Lung (tissue), 11 donors: ENCODE measurements at regions not wholly inside any gene's neighbourhood (a gene's known extent, or its start where the extent isn't known, plus 50 kb on each side); places are given as distances from the start of the nearest gene placed in this dataset.

Source experiments
- ATAC-seq: fragments of 200-7000 bp; cut with Tn5 transposase; one replicate; pipeline ENCODE4 v1.9.1; 2020; ENCODE audit warnings: moderate number of reproducible peaks; ENCODE audit not compliant: insufficient read depth, low FRiP score
- DNase-seq, 3 donors: peaks; one replicate each; pipeline ENCODE4 v3.0.0-alpha.2; 2013 to 2017
- H3K27ac ChIP-seq, 2 donors: one replicate each; pipeline ENCODE4 v1.5.1; 2013; ENCODE audit warnings: mild to moderate bottlenecking in 2 of 2, moderate library complexity in 2 of 2, control low read depth in 1 of 2, inconsistent platforms in 1 of 2, low read depth in 1 of 2, low read length in 1 of 2
- H3K27me3 ChIP-seq, 3 donors: one replicate each; pipeline ENCODE4 v1.5.1; 2013; ENCODE audit warnings: low read length in 2 of 3; ENCODE audit not compliant: control insufficient read depth in 3 of 3, insufficient read depth in 3 of 3
- H3K36me3 ChIP-seq, 4 donors: one replicate each; pipeline ENCODE4 v1.5.1; 2013; ENCODE audit warnings: low read length in 4 of 4, mild to moderate bottlenecking in 1 of 4, moderate library complexity in 1 of 4; ENCODE audit not compliant: control insufficient read depth in 4 of 4, insufficient read depth in 4 of 4
- H3K4me1 ChIP-seq, 5 donors: one replicate each; pipeline ENCODE4 v1.5.1; 2013; ENCODE audit warnings: low read length in 5 of 5, mild to moderate bottlenecking in 2 of 5, moderate library complexity in 1 of 5; ENCODE audit not compliant: control insufficient read depth in 5 of 5, insufficient read depth in 5 of 5
- H3K4me3 ChIP-seq: one replicate; pipeline ENCODE4 v1.5.1; 2013; ENCODE audit warnings: mild to moderate bottlenecking, control low read depth, moderate library complexity
- H3K9ac ChIP-seq, 2 donors: one replicate each; pipeline ENCODE4 v1.5.1; 2013; ENCODE audit warnings: low read length in 2 of 2, control low read depth in 1 of 2; ENCODE audit not compliant: insufficient read depth in 1 of 2
- H3K9me3 ChIP-seq, 4 donors: one replicate each; pipeline ENCODE4 v1.5.1; 2013; ENCODE audit warnings: low read length in 3 of 4, mild to moderate bottlenecking in 1 of 4, moderate library complexity in 1 of 4; ENCODE audit not compliant: control insufficient read depth in 4 of 4, insufficient read depth in 3 of 4
- WGBS, 2 donors: extraction: QIAGEN DNeasy Blood & Tissue Kit; methylation state at CpG; one replicate each; pipeline ENCODE4 v1.1.7; 2013; 5-methylcytosine and 5-hydroxymethylcytosine counted together
- TF ChIP-seq, protein P1 (sequence below): IDR thresholded peaks from 2 replicates; pipeline ENCODE4 v1.5.1; 2012; ENCODE audit warnings: mild to moderate bottlenecking; ENCODE audit errors: control extremely low read depth, extremely low read depth
- donor health status: control.
- donor health status: control.
- donor health status: Bipolar disorder and iron deficiency.
- donor health status: healthy.
- donor health status: DM: yes; HTN: yes; CAD: no.

- peaks cover 0 to 9% (median 0%) of the 10 kb centered on the region in 5 donors for H3K4me1 ChIP-seq
- no peaks in the 10 kb centered on the region for H3K36me3 ChIP-seq
- no peak overlapping the region for H3K4me3 ChIP-seq
- TF ChIP-seq, protein P1, sequence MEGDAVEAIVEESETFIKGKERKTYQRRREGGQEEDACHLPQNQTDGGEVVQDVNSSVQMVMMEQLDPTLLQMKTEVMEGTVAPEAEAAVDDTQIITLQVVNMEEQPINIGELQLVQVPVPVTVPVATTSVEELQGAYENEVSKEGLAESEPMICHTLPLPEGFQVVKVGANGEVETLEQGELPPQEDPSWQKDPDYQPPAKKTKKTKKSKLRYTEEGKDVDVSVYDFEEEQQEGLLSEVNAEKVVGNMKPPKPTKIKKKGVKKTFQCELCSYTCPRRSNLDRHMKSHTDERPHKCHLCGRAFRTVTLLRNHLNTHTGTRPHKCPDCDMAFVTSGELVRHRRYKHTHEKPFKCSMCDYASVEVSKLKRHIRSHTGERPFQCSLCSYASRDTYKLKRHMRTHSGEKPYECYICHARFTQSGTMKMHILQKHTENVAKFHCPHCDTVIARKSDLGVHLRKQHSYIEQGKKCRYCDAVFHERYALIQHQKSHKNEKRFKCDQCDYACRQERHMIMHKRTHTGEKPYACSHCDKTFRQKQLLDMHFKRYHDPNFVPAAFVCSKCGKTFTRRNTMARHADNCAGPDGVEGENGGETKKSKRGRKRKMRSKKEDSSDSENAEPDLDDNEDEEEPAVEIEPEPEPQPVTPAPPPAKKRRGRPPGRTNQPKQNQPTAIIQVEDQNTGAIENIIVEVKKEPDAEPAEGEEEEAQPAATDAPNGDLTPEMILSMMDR, result no peak
- no peaks in the 10 kb centered on the region for H3K9me3 ChIP-seq
- H3K27ac ChIP-seq, result no peak overlapping the region
- H3K27me3 ChIP-seq, result no peaks in the 10 kb centered on the region
- ATAC-seq (no peak), DNase-seq (no peak)
- 70 to 77% methylated on average over 1 of the region's 1 CpG for WGBS, 2 donors
- no peak overlapping the region for H3K9ac ChIP-seq
Observed at GRCh38 chr16:63578791-63579190, 1542.6 kb upstream of the CDH8 start.

- no peak for DNase-seq
- Histone ChIP-seq H3K9me3 (no peaks in the 10 kb centered on the region), H3K9ac (no peak overlapping the region), H3K4me1 (peaks cover 0 to 9% (median 0%) of the 10 kb centered on the region in 5 donors), H3K27me3 (no peaks in the 10 kb centered on the region), H3K36me3 (no peaks in the 10 kb centered on the region), H3K27ac (no peak overlapping the region), H3K4me3 (no peak overlapping the region)
- no peak for ATAC-seq
- TF ChIP-seq, protein P1, result no peak
Observed at GRCh38 chr16:63577891-63578290, 1541.7 kb upstream of the CDH8 start.

GRCh38 chr16:63575041-63575440, 1538.8 kb upstream of the CDH8 start:
- no peak overlapping the region for H3K4me3 ChIP-seq
- H3K27ac ChIP-seq, result no peak overlapping the region
- DNase-seq (no peak), ATAC-seq (no peak)
- 50 to 73% methylated on average over 1 of the region's 1 CpG for WGBS, 2 donors
- H3K4me1 ChIP-seq, result peaks cover 0 to 7% (median 0%) of the 10 kb centered on the region in 5 donors
- H3K9me3 ChIP-seq, result no peaks in the 10 kb centered on the region
- H3K36me3 ChIP-seq, result no peaks in the 10 kb centered on the region
- no peaks in the 10 kb centered on the region for H3K27me3 ChIP-seq
- TF ChIP-seq, protein P1, result no peak
- H3K9ac ChIP-seq, result no peak overlapping the region

DNA sequence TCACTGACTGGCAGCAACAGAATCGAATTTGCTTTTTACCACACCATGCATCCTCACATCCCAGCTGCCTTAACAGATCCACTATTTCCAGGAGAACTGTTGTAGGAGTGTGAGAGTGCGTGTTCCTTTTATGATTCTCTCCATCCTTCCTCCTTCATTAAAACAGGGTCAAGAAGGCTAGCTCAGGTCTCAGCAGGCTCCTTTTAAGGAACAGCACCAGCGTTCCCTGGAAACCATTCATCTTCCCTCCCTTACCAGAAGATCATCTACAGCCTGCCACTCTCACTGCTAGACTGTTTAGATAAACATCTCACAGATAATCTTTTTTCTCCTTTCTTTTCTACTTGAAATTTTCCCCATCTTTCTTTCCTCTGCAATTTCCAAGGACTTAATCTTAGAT, 1531.9 kb upstream of the CDH8 start:
- TF ChIP-seq, protein P1, result no peak
- ATAC-seq (no peak), DNase-seq (no peak)
- Histone ChIP-seq H3K36me3 (no peaks in the 10 kb centered on the region), H3K27ac (no peak overlapping the region), H3K27me3 (no peaks in the 10 kb centered on the region), H3K9me3 (no peaks in the 10 kb centered on the region), H3K4me1 (peaks cover 0 to 3% (median 0%) of the 10 kb centered on the region in 5 donors), H3K4me3 (no peak overlapping the region), H3K9ac (no peak overlapping the region)
- WGBS, 2 donors, result 42 to 46% methylated on average over 3 of the region's 3 CpGs
